ENCODE measurements at regions not wholly inside any gene's neighbourhood (a gene's known extent, or its start where the extent isn't known, plus 50 kb on each side); places are given as distances from the start of the nearest gene placed in this dataset.

DNA sequence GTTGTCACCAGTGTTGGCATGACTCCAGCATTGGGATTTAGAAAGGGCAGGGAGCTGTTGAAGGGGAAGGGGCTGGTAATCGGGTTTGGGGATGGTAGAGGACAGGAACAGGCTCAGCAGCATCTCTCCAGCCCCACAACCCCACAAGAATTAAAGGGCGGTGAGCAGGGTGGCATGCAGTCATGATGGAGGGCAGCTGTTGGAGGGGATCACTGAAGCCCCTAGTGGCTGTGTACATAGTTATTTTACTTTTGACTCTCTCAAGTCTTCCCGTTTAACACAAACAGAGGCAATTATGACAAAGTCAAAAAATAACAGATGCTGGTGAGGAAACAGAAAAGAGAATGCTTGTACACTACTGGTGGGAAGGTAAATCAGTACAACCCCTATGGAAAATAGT, 213.8 kb downstream of the URB2 start:
- WGBS (ENCODE audit: missing lambda C conversion rate): 38% methylated on average over 3 of the region's 3 CpGs
- no peak for FAIRE-seq
- Histone ChIP-seq H3K4me3 (no peak overlapping the region), H3K27ac (no peak overlapping the region), H3K4me1 (peaks cover 14% of the 10 kb centered on the region; the same call in 1 of the 3 replicates), H3K4me2 (no peak overlapping the region), H3K9me3 (no peaks in the 10 kb centered on the region)
- TF ChIP-seq RFX5 (IDR thresholded peaks at IDR 0.05): no peak
- no peak for TF ChIP-seq NFE2L2 (conservative IDR thresholded peaks at IDR 0.05; ENCODE audit: low read length)
- TF ChIP-seq, protein P1, sequence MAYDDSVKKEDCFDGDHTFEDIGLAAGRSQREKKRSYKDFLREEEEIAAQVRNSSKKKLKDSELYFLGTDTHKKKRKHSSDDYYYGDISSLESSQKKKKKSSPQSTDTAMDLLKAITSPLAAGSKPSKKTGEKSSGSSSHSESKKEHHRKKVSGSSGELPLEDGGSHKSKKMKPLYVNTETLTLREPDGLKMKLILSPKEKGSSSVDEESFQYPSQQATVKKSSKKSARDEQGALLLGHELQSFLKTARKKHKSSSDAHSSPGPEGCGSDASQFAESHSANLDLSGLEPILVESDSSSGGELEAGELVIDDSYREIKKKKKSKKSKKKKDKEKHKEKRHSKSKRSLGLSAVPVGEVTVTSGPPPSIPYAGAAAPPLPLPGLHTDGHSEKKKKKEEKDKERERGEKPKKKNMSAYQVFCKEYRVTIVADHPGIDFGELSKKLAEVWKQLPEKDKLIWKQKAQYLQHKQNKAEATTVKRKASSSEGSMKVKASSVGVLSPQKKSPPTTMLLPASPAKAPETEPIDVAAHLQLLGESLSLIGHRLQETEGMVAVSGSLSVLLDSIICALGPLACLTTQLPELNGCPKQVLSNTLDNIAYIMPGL (CRISPR knock-in tag; IDR thresholded peaks at IDR 0.05; ENCODE audit: borderline replicate concordance): no peak
- TF ChIP-seq EHMT2 (IDR thresholded peaks at IDR 0.05; ENCODE audit: low read depth): no peak
- TF ChIP-seq, protein P2, sequence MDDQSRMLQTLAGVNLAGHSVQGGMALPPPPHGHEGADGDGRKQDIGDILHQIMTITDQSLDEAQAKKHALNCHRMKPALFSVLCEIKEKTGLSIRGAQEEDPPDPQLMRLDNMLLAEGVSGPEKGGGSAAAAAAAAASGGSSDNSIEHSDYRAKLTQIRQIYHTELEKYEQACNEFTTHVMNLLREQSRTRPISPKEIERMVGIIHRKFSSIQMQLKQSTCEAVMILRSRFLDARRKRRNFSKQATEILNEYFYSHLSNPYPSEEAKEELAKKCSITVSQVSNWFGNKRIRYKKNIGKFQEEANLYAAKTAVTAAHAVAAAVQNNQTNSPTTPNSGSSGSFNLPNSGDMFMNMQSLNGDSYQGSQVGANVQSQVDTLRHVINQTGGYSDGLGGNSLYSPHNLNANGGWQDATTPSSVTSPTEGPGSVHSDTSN (IDR thresholded peaks at IDR 0.05): no peak
- TF ChIP-seq RNF2 (IDR thresholded peaks at IDR 0.05; ENCODE audit: borderline replicate concordance, low read depth): no peak
- no peak for TF ChIP-seq FOSL2 (IDR thresholded peaks at IDR 0.05)
- no peak for TF ChIP-seq FOSL2 (CRISPR knock-in tag; IDR thresholded peaks at IDR 0.05)
- no peak for TF ChIP-seq PHF8 (IDR thresholded peaks at IDR 0.05; ENCODE audit: borderline replicate concordance, low read depth)
- ChIA-PET POLR2A (no interaction called here), CTCF (interaction anchor here (0.6 to 1.7 kb wide), 2 partner anchors 9 to 1231 kb away, joined by 3 to 6 read pairs; no protein-coding TSS in a partner anchor)
- DNase-seq (ENCODE audit: low read depth in 1 of 2, low spot score in 1 of 2): no peak
- 0 out of 6 replicates have a peak, but pooled peaks of 1 of the 2 experiments have one; percentile 31 for ATAC-seq

DNA sequence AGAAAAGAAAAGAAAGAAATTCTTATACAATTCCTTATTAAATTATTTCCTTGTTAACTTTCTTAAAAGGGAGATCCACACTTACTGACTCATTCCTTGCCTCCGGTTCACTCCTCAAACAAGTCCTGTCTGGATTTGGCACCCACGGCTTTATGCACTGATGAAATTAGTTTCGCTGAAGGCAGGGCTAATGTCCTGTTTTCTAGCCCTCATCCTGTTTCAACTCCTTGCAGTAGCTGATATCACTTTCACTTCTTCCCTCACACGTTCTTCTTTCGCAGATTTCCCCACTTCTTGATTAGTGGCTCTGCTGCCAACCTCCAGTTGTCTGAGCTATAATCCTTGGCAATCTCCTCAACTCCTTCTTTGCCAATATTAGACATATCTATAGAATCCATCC, 215.2 kb downstream of the URB2 start:
- DNase-seq (ENCODE audit: low read depth in 1 of 2, low spot score in 1 of 2): no peak
- Histone ChIP-seq H3K9me3 (no peaks in the 10 kb centered on the region), H3K4me2 (no peak overlapping the region), H3K4me1 (peaks cover 14% of the 10 kb centered on the region; the same call in 1 of the 3 replicates), H3K27ac (no peak overlapping the region), H3K4me3 (no peak overlapping the region)
- 56% methylated on average over 5 of the region's 5 CpGs for WGBS (ENCODE audit: missing lambda C conversion rate)
- ChIA-PET CTCF (interaction anchor here (1.7 kb wide), 1 partner anchor 8 kb away, joined by 6 read pairs; no protein-coding TSS in a partner anchor), POLR2A (no interaction called here)
- ATAC-seq: no peak
- FAIRE-seq: no peak
- TF ChIP-seq, protein P3, sequence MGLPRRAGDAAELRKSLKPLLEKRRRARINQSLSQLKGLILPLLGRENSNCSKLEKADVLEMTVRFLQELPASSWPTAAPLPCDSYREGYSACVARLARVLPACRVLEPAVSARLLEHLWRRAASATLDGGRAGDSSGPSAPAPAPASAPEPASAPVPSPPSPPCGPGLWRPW (IDR thresholded peaks at IDR 0.05): no peak
- TF ChIP-seq CHD2 (IDR thresholded peaks at IDR 0.05; ENCODE audit: low read length, partially characterized antibody): no peak
- no peak for TF ChIP-seq CBX8 (IDR thresholded peaks at IDR 0.05)
- TF ChIP-seq JUNB (IDR thresholded peaks at IDR 0.05): no peak
- no peak for TF ChIP-seq TFCP2L1 (CRISPR knock-in tag; IDR thresholded peaks at IDR 0.05)
- no peak for TF ChIP-seq MAFK (IDR thresholded peaks at IDR 0.05; ENCODE audit: partially characterized antibody)
- no peak for TF ChIP-seq SMC3 (IDR thresholded peaks at IDR 0.05)
- TF ChIP-seq ZSCAN20 (CRISPR knock-in tag; IDR thresholded peaks at IDR 0.05): no peak
- TF ChIP-seq PHF8 (IDR thresholded peaks at IDR 0.05; ENCODE audit: borderline replicate concordance, low read depth): no peak
- TF ChIP-seq SREBF2 (IDR thresholded peaks at IDR 0.05): no peak
- TF ChIP-seq JUN (IDR thresholded peaks at IDR 0.05): no peak
- TF ChIP-seq KDM5A (IDR thresholded peaks at IDR 0.05): no peak
- TF ChIP-seq, protein P4, sequence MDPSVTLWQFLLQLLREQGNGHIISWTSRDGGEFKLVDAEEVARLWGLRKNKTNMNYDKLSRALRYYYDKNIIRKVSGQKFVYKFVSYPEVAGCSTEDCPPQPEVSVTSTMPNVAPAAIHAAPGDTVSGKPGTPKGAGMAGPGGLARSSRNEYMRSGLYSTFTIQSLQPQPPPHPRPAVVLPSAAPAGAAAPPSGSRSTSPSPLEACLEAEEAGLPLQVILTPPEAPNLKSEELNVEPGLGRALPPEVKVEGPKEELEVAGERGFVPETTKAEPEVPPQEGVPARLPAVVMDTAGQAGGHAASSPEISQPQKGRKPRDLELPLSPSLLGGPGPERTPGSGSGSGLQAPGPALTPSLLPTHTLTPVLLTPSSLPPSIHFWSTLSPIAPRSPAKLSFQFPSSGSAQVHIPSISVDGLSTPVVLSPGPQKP (IDR thresholded peaks at IDR 0.05; ENCODE audit: low read depth, low read length): no peak
- TF ChIP-seq RAD21 (conservative IDR thresholded peaks at IDR 0.05 in 1 of 2, IDR thresholded peaks at IDR 0.05 in 1 of 2): no peak
